ENCODE measurements at regions not wholly inside any gene's neighbourhood (a gene's known extent, or its start where the extent isn't known, plus 50 kb on each side); places are given as distances from the start of the nearest gene placed in this dataset.

DNA sequence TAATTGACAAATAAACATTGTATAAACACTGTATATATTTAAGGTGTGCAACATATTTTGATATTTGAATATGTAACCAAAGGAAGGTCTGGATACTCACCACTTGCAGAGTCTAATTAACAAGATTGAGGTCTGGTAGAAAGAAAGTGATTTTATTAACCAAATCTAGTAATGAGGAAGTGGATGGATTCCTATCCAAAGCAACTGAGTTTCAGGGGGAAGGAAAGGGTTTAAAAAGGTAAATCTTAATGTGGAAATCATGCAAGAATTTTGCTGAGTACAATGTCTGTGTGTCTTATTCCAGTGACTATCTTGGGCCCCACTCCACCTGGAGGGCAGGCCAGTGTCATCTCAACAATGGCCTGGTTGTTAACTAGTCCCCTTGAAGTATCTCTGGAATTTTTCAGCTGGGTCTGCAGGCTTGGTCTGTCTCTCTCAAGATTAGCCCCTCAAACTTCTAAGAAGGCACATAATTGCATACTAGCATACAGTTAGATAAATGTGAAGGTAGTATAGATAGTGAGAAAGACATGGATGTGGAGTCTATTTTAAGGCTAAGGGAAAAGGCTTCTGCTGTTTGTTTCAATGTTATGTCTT, 262.7 kb upstream of the RGS18 start:
- H2BK15ac ChIP-seq (ENCODE audit: low read depth, low read length), result no peak overlapping the region
- no peak overlapping the region for H3K14ac ChIP-seq (replicated peaks; ENCODE audit: low read depth, low read length)
- H3K4me1 ChIP-seq (ENCODE audit: control insufficient read depth, insufficient read depth, low read length), result no peaks in the 10 kb centered on the region
- H3K9me3 ChIP-seq (ENCODE audit: control insufficient read depth, insufficient read depth, low read length), result no peaks in the 10 kb centered on the region
- no peak overlapping the region for H3K4me2 ChIP-seq (ENCODE audit: low read depth, low read length)
- H4K8ac ChIP-seq (ENCODE audit: low read depth in 2 of 2, low read length in 2 of 2), result no peak overlapping the region
- no peak overlapping the region for H4K5ac ChIP-seq (ENCODE audit: low read depth, low read length)
- no peak for DNase-seq
- H4K20me1 ChIP-seq (ENCODE audit: insufficient read depth, low read length), result no peaks in the 10 kb centered on the region
- no peak overlapping the region for H2AK9ac ChIP-seq (replicated peaks; ENCODE audit: low read depth, low read length, poor library complexity)
- H3K27ac ChIP-seq (ENCODE audit: insufficient read depth, low read length), result no peak overlapping the region
- H3K23ac ChIP-seq (ENCODE audit: low read depth, low read length), result no peak overlapping the region
- no peaks in the 10 kb centered on the region for H3K27me3 ChIP-seq (ENCODE audit: control insufficient read depth, insufficient read depth, low read length)
- H3K79me1 ChIP-seq (ENCODE audit: low read depth in 1 of 2, low read length in 2 of 2), result no peaks in the 10 kb centered on the region
- TF ChIP-seq, protein P1, sequence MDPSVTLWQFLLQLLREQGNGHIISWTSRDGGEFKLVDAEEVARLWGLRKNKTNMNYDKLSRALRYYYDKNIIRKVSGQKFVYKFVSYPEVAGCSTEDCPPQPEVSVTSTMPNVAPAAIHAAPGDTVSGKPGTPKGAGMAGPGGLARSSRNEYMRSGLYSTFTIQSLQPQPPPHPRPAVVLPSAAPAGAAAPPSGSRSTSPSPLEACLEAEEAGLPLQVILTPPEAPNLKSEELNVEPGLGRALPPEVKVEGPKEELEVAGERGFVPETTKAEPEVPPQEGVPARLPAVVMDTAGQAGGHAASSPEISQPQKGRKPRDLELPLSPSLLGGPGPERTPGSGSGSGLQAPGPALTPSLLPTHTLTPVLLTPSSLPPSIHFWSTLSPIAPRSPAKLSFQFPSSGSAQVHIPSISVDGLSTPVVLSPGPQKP (IDR thresholded peaks at IDR 0.05; ENCODE audit: borderline replicate concordance, low read depth, low read length), result no peak
- TF ChIP-seq, protein P2, sequence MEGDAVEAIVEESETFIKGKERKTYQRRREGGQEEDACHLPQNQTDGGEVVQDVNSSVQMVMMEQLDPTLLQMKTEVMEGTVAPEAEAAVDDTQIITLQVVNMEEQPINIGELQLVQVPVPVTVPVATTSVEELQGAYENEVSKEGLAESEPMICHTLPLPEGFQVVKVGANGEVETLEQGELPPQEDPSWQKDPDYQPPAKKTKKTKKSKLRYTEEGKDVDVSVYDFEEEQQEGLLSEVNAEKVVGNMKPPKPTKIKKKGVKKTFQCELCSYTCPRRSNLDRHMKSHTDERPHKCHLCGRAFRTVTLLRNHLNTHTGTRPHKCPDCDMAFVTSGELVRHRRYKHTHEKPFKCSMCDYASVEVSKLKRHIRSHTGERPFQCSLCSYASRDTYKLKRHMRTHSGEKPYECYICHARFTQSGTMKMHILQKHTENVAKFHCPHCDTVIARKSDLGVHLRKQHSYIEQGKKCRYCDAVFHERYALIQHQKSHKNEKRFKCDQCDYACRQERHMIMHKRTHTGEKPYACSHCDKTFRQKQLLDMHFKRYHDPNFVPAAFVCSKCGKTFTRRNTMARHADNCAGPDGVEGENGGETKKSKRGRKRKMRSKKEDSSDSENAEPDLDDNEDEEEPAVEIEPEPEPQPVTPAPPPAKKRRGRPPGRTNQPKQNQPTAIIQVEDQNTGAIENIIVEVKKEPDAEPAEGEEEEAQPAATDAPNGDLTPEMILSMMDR (conservative IDR thresholded peaks at IDR 0.05; ENCODE audit: low read depth, low read length), result no peak
- no peak for TF ChIP-seq MAZ (IDR thresholded peaks at IDR 0.05; ENCODE audit: borderline replicate concordance, low read depth, low read length)
- TF ChIP-seq MXI1 (IDR thresholded peaks at IDR 0.05; ENCODE audit: borderline replicate concordance, low read depth, low read length), result no peak
- TF ChIP-seq, protein P3, sequence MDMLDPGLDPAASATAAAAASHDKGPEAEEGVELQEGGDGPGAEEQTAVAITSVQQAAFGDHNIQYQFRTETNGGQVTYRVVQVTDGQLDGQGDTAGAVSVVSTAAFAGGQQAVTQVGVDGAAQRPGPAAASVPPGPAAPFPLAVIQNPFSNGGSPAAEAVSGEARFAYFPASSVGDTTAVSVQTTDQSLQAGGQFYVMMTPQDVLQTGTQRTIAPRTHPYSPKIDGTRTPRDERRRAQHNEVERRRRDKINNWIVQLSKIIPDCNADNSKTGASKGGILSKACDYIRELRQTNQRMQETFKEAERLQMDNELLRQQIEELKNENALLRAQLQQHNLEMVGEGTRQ (IDR thresholded peaks at IDR 0.05; ENCODE audit: low read depth, low read length), result no peak
- TF ChIP-seq RAD21 (IDR thresholded peaks at IDR 0.05; ENCODE audit: low read length), result no peak
- no peak for TF ChIP-seq RCOR1 (IDR thresholded peaks at IDR 0.05; ENCODE audit: insufficient replicate concordance, low read length)
- no peak for TF ChIP-seq FOS (IDR thresholded peaks at IDR 0.05; ENCODE audit: low read depth, low read length)
- TF ChIP-seq BHLHE40 (IDR thresholded peaks at IDR 0.05; ENCODE audit: low read depth, low read length), result no peak
- TF ChIP-seq POLR2A (IDR thresholded peaks at IDR 0.05; ENCODE audit: low read depth, low read length), result no peak
- TF ChIP-seq CHD1 (IDR thresholded peaks at IDR 0.05; ENCODE audit: low read depth, low read length), result no peak
- H3K4ac ChIP-seq (ENCODE audit: low read depth, low read length), result no peak overlapping the region
- H3K9ac ChIP-seq (ENCODE audit: low read depth, low read length), result no peak overlapping the region
- H2AFZ ChIP-seq (replicated peaks; ENCODE audit: low read length, poor library complexity), result no peak overlapping the region
- no peaks in the 10 kb centered on the region for H3K36me3 ChIP-seq (ENCODE audit: control insufficient read depth, insufficient read depth, low read length)
- CTCF ChIA-PET, result no interaction called here
- POLR2A ChIA-PET (ENCODE audit: unreplicated experiment), result interaction anchor here (0.6 kb wide), 1 partner anchor 10 kb away, joined by 4 read pairs; no protein-coding TSS in a partner anchor
- no peak overlapping the region for H4K91ac ChIP-seq (ENCODE audit: insufficient read depth, low read depth, low read length)
- intact Hi-C loops (cut with micrococcal nuclease), result no loop called here
- dilution Hi-C loops (cut with HindIII; ENCODE audit: low sequenced_read_pairs, unreplicated experiment), result no loop called here
- H2AK5ac ChIP-seq (ENCODE audit: low read depth, low read length), result no peak overlapping the region
- no peak overlapping the region for H2BK5ac ChIP-seq (ENCODE audit: low read depth, low read length, poor library complexity, severe bottlenecking)
- H3K4me3 ChIP-seq (ENCODE audit: insufficient read depth, low read depth, low read length), result no peak overlapping the region
- H3K56ac ChIP-seq (ENCODE audit: extremely low read depth, insufficient read depth, low read length), result no peak overlapping the region
- H3K9me1 ChIP-seq (ENCODE audit: insufficient read depth, low read length), result no peaks in the 10 kb centered on the region
- BruUV-seq (replicated peaks), result no TSS peak
- ATAC-seq (ENCODE audit: low read depth), result no peak
- in situ Hi-C loops (cut with MboI; ENCODE audit: low sequenced_read_pairs), result no loop called here
- no peak overlapping the region for H3K18ac ChIP-seq (ENCODE audit: low read depth, low read length)
- H2BK120ac ChIP-seq (ENCODE audit: low read depth, low read length), result no peak overlapping the region
- no peak overlapping the region for H2BK20ac ChIP-seq (ENCODE audit: low read depth, low read length)

Data from IMR-90 (cell line).